HG02571 (cell line): ENCODE measurements at regions not wholly inside any gene's neighbourhood (a gene's known extent, or its start where the extent isn't known, plus 50 kb on each side); places are given as distances from the start of the nearest gene placed in this dataset.

ENCODE experiments used
- ATAC-seq: cut with Tn5 transposase; IDR thresholded peaks from one replicate; pipeline ENCODE4 v1.9.1; 2021; ENCODE audit warnings: mild to moderate bottlenecking, moderate library complexity; ENCODE audit not compliant: unreplicated experiment

DNA sequence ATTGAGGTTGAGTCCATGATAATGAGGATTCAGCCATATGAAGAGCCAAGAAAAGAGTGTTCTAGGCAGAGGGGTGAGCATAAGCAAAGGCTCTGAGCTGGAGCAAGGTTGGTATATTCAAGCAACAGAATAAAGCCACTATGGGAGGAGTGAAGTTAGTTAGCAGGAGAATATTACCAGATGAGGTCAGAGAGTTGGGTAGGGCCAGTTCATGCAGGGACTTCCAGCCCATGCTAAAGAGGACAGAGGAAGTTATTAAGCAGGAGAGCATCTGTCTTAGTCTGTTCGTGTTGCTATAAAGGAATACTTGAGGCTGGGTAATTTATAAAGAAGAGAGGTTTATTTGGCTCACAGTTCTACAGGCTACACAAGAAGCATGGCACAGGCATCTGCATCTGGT lies 57.1 kb upstream of the ATG10 start:
- ATAC-seq = no peak

DNA sequence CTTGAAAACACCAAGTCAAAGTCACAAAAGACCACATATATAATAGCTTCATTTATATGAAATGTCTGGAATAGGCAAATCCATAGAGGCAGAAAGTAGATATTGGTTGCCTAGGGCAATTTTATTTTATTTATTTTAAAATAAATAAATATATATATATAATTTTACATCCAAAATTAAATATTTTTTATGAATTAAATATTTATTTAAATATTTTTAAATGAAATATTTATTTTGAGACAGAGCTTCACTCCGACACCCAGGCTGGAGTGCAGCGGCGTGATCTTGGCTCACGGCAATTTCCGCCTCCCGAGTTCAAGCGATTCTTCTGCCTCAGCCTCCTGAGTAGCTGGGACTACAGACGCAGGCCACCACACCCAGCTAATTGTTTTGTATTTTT lies 58.9 kb upstream of the ATG10 start:
- no peak for ATAC-seq

DNA sequence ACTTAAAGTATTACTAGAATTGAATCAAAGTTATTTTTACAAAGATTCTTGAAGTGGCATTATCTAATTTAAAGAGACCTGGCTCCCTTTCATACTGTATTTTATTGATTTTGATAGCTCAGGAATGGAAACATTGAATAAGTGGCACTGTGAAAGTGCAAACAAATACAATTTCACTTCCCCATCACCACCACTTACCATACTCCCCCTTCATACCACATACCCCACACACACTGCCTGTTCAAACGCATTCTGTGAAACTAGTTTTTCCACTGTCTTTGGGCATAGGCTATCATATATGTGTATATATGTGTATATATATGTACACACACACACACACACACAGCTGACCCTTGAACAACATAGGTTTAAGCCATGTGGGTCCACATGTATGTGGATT lies 62.1 kb upstream of the ATG10 start:
- peak; percentile 65 for ATAC-seq

DNA sequence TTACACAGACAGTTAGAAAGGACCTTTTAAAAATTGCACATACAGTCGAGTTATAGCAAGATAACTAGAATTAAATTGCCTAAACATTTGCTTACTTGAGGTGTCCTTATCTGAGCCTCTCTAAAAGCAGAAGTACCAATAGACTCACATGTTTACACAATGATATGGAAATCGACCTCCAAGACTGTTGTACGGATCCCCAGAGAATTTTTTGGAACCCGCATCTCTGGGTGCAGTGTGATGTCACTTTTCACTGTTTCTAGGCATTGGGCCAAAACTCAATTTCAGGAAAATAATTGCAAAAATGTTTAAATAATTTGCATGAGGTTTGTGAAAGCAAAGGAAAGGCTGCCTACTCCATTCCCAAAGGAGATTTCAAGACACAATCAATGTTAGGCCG lies 63.1 kb upstream of the ATG10 start:
- ATAC-seq = no peak

DNA sequence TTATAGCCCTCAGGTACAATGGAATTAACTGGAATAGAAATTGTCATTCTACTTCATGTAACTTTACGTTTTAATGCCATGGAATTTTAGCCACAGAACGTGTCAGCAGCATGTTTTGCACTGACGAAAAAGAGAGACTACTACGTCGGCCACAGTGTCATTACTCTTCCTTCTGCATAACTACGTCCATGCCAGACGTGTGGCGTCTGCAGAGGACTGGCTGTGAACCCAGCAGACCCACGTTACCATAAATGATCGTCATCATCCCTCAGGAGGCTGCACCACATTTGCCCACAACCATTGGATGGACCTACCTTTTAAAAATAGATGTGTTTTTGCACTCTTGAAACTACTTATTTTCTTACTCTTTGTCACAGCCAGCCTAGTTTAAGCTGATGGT lies 63.8 kb upstream of the ATG10 start:
- no peak for ATAC-seq

DNA sequence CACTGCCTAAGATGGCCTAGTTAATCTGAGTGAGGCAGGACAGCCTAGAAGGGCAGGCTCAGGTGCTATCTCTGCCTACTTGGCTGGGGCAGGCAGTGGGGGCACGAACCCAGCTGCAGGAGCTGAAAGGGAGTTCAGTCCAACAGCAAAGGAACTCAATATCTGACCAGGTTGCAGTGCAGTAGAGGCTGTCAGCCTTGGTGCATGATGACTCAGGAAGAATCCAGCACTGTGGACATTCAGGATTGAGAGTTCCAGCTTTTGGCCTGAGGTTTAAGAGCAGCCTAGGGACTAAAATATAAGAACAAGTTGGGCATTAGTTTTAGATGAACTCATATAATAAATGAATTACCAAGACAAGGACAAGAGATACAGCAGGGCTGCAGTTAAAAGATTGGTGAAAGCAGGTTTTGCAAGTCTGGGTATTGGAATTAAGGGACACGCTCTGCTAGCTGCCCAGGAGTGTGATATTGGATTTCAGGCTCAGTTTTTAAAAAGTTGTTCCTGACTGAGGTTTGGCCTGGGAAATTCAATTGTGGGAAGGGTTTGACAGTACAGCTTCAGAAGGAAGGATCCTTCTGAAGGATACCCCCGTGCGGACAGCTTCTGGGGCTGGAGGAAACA lies 64.7 kb upstream of the ATG10 start:
- ATAC-seq = no peak

DNA sequence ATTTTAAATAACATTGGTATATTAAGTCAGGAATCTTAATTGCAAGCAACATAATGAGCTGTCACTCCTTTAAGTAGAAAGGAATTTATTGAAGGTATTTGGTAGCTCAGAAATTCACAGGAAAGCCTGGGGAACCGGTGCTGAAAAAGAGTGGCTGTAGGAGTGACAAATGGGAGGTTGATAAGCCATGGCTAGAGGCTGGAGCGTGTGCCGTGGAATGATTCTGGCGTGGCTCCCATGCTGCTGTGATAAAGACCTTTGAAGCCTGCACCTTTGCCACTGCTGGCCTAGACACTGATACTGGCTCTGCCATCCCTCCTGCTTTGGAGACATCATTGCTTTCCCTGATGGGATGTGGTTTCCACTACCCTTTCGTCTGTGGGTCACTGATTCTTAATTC lies 65.7 kb upstream of the ATG10 start:
- no peak for ATAC-seq

DNA sequence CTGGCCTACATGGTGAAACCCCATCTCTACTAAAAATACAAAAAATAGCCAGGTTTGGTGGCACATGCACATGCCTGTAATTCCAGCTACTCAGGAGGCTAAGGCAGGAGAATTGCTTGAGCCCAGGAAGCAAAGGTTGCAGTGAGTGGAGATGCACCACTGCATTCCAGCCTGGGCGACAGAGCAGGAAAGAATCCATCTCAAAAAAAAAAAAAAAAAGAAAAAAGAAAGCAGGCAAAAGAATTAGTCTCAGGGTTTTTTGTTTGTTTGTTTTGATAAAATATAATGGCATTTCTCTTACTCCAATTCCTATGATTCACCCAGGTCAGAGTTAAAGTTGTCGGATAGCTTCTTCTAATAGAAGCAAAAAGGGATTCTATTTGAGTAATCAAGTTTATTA lies 67.0 kb upstream of the ATG10 start:
- no peak for ATAC-seq

DNA sequence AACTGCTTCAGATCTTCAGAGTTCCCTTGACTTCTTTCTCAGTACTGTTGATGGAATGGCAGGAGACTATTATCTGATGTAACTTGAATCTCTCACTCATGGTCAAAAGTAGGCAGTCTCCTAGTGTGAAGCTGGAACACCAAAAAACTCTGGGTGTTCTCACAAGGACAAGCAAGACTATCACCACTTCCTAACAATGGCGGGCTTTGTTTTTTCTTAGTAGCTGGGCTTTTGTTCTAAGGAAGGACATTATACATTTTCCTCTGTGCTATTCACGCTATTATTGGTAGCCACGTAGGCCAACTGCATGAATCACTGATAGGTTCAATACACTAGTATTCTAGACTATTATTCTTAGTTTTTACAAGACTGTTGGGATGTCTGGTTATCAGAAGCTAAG lies 67.7 kb upstream of the ATG10 start:
- ATAC-seq = no peak

DNA sequence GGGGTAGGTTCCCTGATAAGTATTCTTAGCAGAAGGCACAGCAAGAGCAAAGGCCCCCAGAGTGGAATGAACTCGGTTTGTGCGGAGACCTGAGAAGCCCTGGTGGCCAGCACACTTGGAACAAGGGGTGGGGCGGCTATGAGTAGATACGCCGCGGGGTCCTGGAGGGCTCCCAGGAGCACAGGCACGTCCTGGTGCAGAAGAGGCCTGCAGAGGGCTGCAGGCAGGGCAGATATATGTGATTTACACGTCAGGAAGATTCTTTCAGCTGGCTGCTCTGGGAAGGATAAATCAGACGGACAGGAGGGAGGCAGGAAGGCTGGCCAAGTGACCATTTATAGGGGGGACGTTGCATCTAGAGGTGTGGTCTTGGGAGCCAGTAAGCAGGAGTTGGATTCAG lies 70.2 kb upstream of the ATG10 start:
- ATAC-seq = no peak

DNA sequence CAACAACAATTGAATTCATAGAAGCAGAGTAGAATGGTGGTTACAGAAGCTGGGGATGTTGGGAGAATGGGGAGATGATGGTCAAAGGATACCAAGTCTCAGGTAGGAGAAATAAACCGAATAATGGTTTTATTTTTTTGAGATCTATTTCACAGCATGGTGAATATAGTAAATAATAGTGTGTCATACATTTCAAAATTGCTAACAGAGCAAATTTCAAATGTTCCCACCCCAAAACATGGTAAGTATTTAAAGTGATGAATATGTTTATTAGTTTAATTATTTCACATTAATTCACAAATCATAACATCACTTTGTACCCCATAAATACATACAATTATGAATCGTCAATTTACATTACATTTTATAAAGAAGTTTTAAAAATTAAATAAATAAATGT lies 72.7 kb upstream of the ATG10 start:
- ATAC-seq = no peak

DNA sequence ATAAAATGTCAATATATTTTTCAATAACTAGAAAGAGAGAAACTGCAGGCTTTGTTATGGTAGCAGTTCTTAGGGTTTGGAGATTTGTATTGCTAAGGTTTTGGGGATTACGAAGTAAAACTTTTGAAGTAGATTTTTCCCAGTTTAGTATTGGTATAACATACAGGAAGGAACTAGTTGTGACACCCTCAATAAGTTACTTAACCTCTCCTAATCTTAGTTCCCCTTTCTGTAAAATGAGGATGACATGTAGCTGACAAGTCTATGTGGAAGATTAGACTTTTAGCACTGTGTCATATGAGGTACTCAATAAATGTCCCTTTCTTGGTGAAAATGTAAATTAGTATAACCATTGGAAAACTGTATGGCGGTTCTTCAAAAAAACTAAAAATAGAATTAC lies 73.4 kb upstream of the ATG10 start:
- ATAC-seq = no peak

DNA sequence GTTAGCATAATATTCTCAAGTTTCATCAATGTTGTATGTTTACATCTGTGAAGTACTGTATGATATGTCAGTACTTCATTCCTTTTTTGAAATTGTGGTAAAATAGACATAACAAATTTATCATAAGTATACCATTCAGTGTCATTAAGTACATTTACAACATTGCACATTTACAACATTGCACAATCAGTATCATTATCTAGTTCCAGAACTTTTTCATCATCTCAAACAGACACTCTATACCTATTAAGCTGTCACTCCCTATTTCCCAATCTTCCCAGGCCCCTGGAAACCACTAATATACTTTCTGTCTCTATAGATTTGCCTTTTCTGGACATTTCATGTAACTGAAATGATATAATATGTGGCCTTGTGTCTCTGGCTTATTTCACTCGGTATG lies 75.1 kb upstream of the ATG10 start:
- ATAC-seq = no peak

DNA sequence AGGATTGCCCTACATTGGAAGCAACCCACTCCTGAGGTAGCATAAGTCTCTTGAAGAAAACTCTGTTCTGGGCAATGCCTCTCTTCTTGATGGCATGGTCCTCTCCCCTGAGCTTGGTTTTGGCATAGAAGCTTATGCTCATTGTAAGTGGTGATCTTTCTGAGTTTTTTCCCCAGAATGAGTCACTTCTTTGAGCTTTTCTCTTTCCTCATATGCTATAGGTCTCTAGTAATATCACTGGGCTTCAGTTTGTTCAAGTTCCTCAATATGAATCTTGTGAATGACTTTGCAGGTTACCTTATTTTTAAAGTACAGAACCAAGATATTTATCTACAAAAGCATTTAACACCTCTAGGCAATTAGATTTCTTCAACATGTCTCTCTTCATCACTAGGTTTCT lies 76.5 kb upstream of the ATG10 start:
- no peak for ATAC-seq

DNA sequence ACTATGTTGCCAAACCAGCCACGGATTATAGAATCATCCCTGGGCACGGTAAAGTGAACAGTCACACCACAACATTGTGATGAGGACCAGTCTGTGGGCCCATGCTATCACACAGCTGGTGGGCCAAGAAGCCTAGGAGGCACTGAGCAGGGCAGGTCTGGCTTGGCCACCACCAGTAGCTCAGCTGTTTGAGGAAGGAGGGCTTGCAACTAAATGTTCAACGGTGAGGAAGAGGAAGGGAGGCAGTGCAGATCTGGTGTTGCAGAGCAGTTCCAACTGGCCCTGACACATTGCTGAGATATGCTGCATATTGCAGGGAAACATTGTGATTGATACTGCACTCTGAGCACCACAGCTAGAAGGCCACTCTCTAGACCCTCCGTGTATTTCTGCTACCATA lies 77.9 kb upstream of the ATG10 start:
- no peak for ATAC-seq

DNA sequence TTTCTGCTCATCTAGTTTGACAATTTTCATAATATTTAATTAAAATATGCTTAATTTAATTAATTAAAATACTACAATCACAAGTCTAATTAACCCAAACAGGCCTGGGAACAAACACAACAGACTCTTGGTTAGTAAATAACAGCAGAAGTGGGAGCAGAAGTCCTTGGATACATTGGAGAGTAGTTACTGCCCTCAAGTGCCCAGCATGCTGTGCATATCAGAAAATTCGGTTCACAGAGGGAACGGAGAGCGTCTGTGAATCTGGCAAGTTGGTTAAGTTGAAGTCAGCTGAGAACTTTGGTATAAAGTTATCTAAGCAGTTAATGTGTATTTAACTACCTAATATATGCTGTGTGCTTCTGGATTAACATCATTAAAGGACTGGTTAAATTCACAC lies 87.0 kb upstream of the ATG10 start:
- ATAC-seq = no peak

DNA sequence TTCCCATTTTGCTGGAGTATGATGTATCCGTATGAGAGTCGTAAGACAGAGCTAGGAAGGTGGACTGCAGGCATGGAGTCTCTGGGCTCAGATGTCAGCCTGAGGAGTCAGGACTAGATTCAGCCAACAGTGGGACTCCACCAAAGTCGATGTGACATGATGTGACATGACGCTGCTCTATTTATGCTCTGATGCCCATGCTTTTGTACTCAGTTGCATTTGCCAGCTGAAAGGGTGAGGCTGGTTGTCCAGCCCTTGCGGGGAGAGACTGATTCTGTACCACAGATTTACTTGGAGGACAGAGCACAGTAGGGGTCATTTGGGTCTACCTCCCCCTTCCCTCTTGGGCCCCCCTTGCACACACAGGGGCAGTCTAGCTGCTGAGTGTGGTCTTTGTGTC lies 88.5 kb upstream of the ATG10 start:
- ATAC-seq = no peak

DNA sequence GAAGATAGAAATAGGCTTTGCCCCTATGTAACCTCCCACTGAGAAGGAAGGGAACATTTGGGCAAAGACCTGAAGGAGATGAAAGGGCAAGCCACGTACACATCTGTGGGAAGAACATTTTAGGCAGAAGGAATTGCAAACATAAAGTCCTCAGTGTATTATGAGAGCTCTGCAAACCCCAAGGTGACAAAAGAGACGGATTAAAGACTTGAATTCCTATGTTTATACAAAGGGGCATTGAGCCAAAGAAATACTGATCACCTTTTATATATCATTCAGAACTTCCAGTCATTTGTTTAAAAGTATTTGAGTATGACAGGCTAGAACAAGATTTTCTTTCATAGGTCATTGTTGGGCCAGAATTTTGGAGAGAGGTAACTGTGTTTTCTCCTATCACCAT lies 90.2 kb upstream of the ATG10 start:
- ATAC-seq = no peak

DNA sequence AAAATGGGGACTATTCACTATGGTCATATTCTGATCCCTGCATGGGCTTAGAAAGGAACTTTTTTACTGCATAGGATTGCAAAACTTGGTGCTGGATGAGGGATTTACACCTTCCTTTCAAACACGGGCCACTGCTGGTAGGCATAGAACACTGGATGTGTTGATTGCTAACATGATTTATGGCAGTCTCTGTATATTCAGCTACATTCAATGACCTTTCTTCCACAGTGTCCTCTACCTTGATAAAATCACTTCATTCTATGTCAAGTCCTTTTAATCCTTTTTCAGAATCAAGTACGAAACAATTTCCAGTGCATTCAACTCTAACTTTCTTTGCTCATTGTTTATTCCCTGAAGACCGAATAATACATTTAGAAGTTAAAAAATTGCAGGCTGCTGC lies 91.9 kb upstream of the ATG10 start:
- ATAC-seq = no peak

DNA sequence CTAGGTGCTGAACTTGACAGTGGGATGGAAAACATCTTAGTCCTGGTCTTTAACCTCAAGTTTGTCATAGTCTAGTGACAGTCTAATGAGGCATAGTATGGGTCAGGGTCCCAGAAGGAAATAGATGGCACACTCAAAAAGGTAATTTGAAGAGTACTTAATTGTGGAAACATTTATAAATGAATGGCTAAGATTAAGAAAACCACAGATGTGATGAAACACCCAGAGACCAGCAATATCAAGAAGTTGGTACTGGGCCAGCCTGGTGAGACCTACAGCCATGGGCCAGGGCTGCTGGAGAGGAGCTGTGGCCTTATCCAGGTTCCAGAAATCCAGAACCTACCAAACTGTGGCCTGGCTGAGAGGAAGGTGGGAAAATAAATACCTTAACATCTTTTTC lies 93.5 kb upstream of the ATG10 start:
- ATAC-seq = no peak

DNA sequence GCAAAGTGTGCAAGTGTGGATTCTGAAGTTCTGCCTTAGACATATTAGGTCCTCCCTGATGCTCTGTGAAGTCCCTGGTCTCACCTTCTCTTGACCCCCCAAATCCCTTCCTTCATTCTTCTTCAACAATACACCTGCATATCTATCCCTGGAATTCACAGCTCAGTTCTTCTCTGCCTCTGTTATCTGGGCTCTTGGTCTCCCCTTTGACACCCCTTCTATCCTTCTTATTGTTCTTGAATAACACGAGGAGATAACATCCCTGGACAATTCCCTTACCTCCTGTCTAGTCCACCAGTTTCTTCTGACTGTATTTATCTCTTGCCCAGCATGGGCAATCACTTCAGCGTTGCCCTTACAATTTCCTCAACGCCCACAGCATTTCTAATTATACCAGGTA lies 104.8 kb upstream of the ATG10 start:
- no peak for ATAC-seq

DNA sequence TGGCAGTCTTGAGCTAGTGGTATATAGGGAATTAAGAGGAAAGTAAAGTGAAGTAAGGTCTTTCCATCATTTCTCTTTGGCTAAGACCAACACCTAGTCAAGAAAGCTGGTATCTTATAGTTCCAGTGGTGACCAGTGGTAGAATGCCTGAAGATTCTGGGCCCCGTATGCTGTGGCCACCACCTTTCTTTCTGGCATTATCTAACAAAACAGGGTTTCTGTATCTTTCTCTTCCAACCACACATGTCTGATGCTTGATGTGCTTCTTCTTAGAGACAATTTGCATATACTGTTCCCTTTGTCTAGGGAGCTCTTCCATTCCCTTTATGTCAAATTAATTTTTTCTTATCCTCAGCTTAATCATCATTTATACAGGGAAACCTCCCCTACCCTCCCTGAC lies 109.9 kb upstream of the SSBP2 start:
- no peak for ATAC-seq

DNA sequence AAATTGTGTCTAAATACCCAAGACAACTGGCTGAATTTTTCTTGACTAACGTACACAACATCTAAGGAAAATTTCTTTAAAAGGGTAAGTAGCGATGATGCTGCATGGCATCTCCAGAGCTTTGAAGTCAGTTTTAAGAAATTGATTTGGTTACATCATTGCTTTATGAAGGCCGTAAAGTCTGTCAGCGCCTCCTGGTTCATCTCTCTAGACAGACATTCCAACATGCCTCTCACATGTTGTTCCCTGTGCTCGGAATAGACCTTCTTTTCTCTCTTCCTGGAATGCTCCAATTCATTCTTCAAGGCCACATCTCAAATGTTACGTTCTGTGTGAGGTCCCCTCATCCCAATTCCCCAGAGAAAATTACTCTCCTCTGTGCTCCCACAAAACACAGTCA lies 108.7 kb upstream of the SSBP2 start:
- ATAC-seq = no peak
